ENCODE measurements at regions not wholly inside any gene's neighbourhood (a gene's known extent, or its start where the extent isn't known, plus 50 kb on each side); places are given as distances from the start of the nearest gene placed in this dataset.
A peak's percentile ranks its signal among the peaks of the same experiment; 100 is the strongest.

- Histone ChIP-seq H3K4me1 (ENCODE audit: control insufficient read depth, insufficient read depth, low read length) (no peaks in the 10 kb centered on the region; the same call in 1 of the 2 replicates), H3K4me3 (ENCODE audit: low read depth in 2 of 2, low read length in 2 of 2) (no peak overlapping the region), H3K9me3 (ENCODE audit: control insufficient read depth, insufficient read depth, low read depth, low read length) (no peaks in the 10 kb centered on the region), H3K36me3 (ENCODE audit: control insufficient read depth, insufficient read depth, low read length) (no peaks in the 10 kb centered on the region), H3K27ac (ENCODE audit: low read length) (no peak overlapping the region), H3K27me3 (ENCODE audit: control insufficient read depth, insufficient read depth, low read length) (no peaks in the 10 kb centered on the region)
- BruUV-seq (replicated peaks): no TSS peak
- intact Hi-C loops (cut with micrococcal nuclease; ENCODE audit: unreplicated experiment): no loop called here
- DNase-seq (ENCODE audit: low read depth, low spot score) (peak; percentile 63), ATAC-seq (peak; percentile 89)
- in situ Hi-C loops (cut with HindIII; ENCODE audit: low pct_unique_long_range_greater_than_20kb, low sequenced_read_pairs): no loop called here
- CTCF ChIA-PET: no interaction called here
- TF ChIP-seq POLR2AphosphoS5 (IDR thresholded peaks at IDR 0.05; ENCODE audit: low read depth, low read length): no peak
- TF ChIP-seq CTCF (IDR thresholded peaks at IDR 0.05): no peak
- no peak for TF ChIP-seq TCF7L2 (IDR thresholded peaks at IDR 0.05; ENCODE audit: low read depth, low read length)
- TF ChIP-seq REST (IDR thresholded peaks at IDR 0.05; ENCODE audit: insufficient read depth in 1 of 2, low read depth in 2 of 2, low read length in 1 of 2): no peak
- no peak for TF ChIP-seq SIN3A (IDR thresholded peaks at IDR 0.05; ENCODE audit: borderline replicate concordance, insufficient read depth, low read depth, low read length)
- POLR2A ChIA-PET: no interaction called here
These were observed 111.6 kb downstream of the BBS10 start for GRCh38 chr12:76236640-76237039.

- no TSS peak for BruUV-seq (replicated peaks)
- H3K9me3 ChIP-seq (ENCODE audit: control insufficient read depth, insufficient read depth, low read depth, low read length): no peaks in the 10 kb centered on the region
- CTCF ChIA-PET: no interaction called here
- no peak for ATAC-seq
- no peak for DNase-seq (ENCODE audit: low read depth, low spot score)
- POLR2A ChIA-PET: interaction anchor here (0.7 kb wide), 1 partner anchor 21 kb away, joined by 11 read pairs; no protein-coding TSS in a partner anchor
- intact Hi-C loops (cut with micrococcal nuclease; ENCODE audit: unreplicated experiment): no loop called here
- H3K4me1 ChIP-seq (ENCODE audit: control insufficient read depth, insufficient read depth, low read length): no peaks in the 10 kb centered on the region; the same call in 1 of the 2 replicates
- no peak overlapping the region for H3K4me3 ChIP-seq (ENCODE audit: low read depth in 2 of 2, low read length in 2 of 2)
- H3K36me3 ChIP-seq (ENCODE audit: control insufficient read depth, insufficient read depth, low read length): no peaks in the 10 kb centered on the region
- TF ChIP-seq CTCF (IDR thresholded peaks at IDR 0.05) (no peak), POLR2AphosphoS5 (IDR thresholded peaks at IDR 0.05; ENCODE audit: low read depth, low read length) (no peak), TCF7L2 (IDR thresholded peaks at IDR 0.05; ENCODE audit: low read depth, low read length) (no peak), REST (IDR thresholded peaks at IDR 0.05; ENCODE audit: insufficient read depth in 1 of 2, low read depth in 2 of 2, low read length in 1 of 2) (no peak), SIN3A (IDR thresholded peaks at IDR 0.05; ENCODE audit: borderline replicate concordance, insufficient read depth, low read depth, low read length) (no peak)
- no peaks in the 10 kb centered on the region for H3K27me3 ChIP-seq (ENCODE audit: control insufficient read depth, insufficient read depth, low read length)
- H3K27ac ChIP-seq (ENCODE audit: low read length): no peak overlapping the region
- in situ Hi-C loops (cut with HindIII; ENCODE audit: low pct_unique_long_range_greater_than_20kb, low sequenced_read_pairs): no loop called here
These were observed 113.5 kb downstream of the BBS10 start for GRCh38 chr12:76234741-76235140.

All from Panc1 (cell line).